DMS114 treated with DMSO at 0.1 percent for 48 hours (cell line): ENCODE measurements at regions not wholly inside any gene's neighbourhood (a gene's known extent, or its start where the extent isn't known, plus 50 kb on each side); places are given as distances from the start of the nearest gene placed in this dataset.

Experiments used
- DNase-seq: peaks from one replicate; lab custom pipeline; 2025; ENCODE audit not compliant: unreplicated experiment; lab: John Stamatoyannopoulos, UW

- no peak for DNase-seq
These were observed 1807.0 kb downstream of the SUCLG1 start for GRCh38 chr2:82652117-82652516.

GRCh38 chr2:82650038-82650437 is 1809.0 kb downstream of the SUCLG1 start:
- no peak for DNase-seq

- no peak for DNase-seq
These were observed 1817.4 kb downstream of the SUCLG1 start for GRCh38 chr2:82641598-82642180.

DNA sequence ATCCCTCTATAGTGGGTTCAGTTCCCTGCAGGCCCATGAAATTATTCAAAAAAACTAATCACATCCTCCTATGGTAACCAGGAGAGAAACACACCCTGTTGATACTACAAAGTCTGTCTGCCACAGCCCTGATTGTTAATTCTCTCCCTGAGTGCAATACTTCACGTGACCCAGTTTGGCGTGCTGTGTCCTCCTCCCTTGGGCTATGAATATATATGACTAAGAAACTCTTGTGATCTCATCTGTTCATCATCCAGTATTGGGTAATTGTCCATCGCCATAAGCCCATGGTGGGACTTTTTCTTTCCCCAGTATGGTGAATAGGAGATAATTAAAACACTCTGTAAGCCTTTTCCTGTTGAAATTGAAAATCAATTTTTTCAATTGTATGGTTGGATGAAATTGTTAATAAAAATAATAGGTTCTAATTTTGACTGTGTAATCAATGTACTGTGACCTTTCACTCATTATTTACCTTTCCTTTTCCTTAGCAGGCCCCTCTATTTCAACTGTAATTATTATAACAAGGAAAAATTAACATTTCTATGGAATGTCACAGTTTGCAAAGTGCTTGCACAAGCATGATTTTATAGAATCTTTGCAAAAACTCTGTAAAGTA is 1822.6 kb downstream of the SUCLG1 start:
- DNase-seq = no peak

DNA sequence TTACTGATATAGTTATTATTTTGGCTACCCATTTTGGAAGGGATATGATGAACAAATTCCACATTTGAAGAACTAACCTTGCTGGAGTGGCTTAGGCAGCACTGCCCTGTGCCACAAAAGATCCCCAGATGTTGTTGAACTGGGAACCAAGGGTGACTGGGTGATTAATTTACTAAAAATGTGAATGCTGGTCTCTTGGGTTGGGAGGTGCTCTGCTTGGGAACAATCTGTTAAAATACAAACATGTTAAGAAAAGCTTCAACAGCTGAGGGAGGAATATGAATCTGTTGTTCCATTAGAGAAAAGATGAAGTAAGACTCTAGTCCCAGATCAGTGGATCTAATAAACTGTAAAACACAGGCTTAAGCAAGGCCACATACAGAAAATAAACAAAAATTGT is 1860.1 kb downstream of the SUCLG1 start:
- no peak for DNase-seq

- DNase-seq = no peak
These were observed 1862.5 kb downstream of the SUCLG1 start for GRCh38 chr2:82596581-82596980.

- DNase-seq = no peak
These were observed 1867.4 kb downstream of the SUCLG1 start for GRCh38 chr2:82591718-82592117.

DNA sequence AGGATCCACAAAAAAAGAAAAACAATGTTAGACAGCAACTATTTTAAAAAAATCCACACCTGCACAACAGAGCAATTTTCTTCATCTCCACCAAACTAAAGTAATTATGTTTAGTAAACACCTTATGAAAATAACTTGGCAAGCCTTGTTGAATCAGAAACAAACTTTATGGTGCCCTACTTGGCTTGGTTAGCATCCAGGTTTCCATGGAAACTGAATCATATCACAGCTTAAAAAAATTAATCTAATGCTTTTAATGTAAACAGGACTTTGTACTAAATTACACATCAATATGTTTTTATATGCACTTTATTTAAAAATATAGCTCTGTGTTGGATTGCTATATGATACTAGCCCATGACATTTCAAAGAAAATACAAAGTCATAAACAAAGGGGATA is 1882.4 kb downstream of the SUCLG1 start:
- DNase-seq = no peak

GRCh38 chr2:82539280-82539621 is 1919.8 kb downstream of the SUCLG1 start:
- no peak for DNase-seq

DNA sequence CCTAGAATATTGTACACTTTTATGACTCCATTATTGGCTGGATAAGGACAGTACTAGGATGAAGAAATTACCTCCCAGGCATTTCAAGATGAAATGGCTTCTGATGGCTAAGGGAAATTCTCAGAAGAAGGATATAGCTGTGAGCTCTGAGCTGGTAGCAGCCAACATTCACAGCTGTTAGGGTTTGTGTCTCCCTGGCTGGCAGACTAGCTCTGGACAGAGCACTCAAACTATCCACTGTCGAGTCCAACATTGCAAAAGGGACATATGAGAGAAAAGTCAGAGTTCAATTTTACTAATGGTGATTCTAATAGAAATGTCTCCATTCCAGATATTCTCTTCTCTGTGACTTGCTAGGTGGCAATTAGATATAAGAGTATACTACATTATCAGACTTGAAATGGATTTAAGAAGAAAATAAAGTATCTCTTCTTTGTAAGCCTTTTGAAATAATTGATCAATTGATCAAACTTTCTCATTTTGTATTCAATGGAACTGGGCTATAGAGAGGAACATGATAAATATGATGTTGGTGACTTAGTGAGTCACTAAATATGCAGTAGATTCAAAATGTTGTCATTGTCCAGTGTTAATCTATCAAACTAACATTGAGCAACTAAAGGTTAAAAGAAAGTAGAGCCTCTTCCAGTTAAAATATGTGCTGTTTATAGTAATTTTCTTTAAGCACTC is 1920.3 kb downstream of the SUCLG1 start:
- no peak for DNase-seq

- no peak for DNase-seq
These were observed 1930.8 kb downstream of the SUCLG1 start for GRCh38 chr2:82528288-82528687.

- DNase-seq = no peak
These were observed 1932.0 kb downstream of the SUCLG1 start for GRCh38 chr2:82527124-82527523.

DNA sequence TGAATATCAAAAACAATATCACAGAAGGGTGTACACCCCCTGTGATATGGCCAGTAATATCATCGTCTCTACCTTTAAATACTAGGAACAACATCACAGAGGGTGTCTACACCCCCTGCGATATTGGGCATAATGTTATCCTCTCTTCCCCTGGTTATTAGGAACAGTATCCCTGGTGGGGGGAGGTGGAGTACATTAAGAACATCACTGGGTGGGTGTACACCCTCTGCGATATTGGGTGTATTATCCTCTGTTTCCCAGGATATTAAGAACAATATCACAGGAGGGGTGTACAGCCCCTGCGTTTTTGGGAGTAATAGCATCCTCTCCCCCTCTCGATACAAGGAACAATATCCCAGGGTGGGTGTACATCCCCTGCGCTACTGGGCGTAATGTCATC is 1932.8 kb downstream of the SUCLG1 start:
- no peak for DNase-seq

- no peak for DNase-seq
These were observed 1933.3 kb downstream of the SUCLG1 start for GRCh38 chr2:82525744-82526143.

DNA sequence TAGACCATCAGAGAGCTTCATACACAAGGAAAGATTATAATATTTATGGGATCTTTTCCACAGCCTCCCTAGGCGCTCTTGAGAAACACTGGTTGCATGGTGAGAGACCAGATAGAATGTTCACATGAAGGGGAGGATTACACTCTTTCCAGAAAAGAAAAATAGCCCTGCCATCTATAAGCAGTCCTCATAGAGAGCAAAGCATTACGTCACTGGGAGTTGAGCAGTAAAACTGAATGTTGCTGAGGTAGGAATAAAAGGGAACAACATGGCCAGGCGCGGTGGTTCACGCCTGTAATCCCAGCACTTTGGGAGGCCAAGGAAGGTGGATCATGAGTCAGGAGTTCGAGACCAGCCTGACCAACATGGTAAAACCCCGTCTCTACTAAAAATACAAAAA is 1934.3 kb downstream of the SUCLG1 start:
- no peak for DNase-seq

GRCh38 chr2:82511894-82512293 is 1947.2 kb downstream of the SUCLG1 start:
- DNase-seq = no peak

- DNase-seq = no peak
These were observed 1950.4 kb downstream of the SUCLG1 start for GRCh38 chr2:82508702-82509101.

DNA sequence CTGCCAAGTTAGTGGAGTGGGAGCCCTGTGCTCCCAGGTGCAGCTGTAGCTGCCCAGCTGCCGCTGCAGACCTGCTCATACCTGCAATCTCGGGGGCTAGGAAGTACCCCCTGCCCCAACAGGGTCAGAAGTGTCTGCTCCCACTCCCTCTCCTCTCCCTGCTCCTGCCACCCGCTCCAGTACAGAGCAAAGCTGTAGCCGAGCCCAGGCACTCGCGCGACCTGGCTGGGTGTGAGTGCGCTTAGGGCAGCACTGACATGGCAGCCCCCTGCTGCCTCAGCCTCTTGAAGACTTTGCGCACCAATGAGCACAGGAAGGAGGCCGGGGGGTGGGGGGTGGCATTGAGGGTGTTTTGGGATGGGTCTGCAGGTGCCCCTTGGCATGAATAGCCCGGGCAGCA is 1951.4 kb downstream of the SUCLG1 start:
- DNase-seq = no peak

DNA sequence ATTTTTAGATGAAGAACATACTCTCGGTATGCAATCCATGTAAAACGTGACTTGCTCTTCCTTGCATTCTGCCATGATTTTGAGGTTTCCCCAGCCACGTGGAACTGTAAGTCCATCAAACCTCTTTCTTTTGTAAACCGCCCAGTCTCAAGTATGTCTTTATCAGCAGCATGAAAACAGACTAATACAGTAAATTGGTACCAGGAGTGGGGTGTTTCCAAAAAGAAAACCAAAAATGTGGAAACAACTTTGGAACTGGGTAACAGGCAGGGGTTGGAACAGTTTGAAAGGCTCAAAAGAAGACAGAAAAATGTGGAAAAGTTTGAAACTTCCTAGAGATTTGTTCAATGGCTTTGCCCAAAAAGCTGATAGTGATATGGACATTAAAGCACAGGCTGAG is 1957.9 kb downstream of the SUCLG1 start:
- no peak for DNase-seq

DNA sequence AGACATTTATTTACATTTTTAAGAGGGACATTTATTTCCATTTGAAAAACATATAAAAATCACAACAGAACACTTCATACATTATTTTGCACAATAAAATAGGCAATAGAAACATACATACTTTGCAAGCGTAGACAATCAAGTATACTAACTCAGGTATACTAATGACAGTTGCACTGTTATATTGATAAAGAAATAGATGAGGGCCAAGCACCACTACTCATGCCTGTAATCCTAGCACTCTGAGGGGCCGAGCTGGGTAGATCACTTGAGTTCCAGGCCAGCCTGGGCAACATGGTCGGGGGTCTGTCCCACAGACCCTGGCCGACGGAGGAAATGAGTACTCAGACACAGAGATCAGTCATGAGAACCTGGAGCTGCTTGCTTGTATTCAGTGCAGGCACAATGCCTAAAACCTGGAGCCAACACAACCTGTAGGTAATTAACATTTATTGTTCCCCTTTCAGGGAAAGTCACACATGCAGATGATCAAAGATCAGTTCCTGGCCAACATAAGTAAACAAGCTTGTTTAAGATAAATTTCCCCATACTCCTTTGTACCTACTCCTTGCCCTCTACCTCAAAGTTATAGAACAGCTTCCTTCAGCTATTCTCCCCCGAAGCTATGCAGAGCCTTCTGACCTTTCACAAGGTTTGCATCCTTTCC is 1960.2 kb downstream of the SUCLG1 start:
- no peak for DNase-seq

DNA sequence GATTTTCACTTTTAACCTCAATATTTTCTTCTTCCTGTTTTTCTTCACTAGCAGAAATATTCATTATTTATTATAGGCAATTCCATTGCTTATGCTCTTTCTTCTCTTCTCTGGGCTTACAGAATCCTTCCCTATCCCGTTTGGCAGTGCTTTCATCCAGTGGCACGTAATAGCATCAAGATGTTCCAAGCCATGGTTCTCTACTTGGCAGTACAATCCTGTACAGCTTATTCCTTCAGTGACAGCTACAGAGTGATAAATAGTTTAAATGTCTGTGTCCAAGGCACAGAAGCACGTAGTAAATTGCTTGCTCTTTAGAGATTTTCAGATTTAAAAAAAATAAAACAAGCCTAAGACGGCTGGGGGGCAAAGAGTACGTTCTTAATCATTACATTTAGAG is 1964.3 kb downstream of the SUCLG1 start:
- no peak for DNase-seq

GRCh38 chr2:82491591-82491990 is 1967.5 kb downstream of the SUCLG1 start:
- DNase-seq = no peak
